ENCODE measurements at regions not wholly inside any gene's neighbourhood (a gene's known extent, or its start where the extent isn't known, plus 50 kb on each side); places are given as distances from the start of the nearest gene placed in this dataset.

DNA sequence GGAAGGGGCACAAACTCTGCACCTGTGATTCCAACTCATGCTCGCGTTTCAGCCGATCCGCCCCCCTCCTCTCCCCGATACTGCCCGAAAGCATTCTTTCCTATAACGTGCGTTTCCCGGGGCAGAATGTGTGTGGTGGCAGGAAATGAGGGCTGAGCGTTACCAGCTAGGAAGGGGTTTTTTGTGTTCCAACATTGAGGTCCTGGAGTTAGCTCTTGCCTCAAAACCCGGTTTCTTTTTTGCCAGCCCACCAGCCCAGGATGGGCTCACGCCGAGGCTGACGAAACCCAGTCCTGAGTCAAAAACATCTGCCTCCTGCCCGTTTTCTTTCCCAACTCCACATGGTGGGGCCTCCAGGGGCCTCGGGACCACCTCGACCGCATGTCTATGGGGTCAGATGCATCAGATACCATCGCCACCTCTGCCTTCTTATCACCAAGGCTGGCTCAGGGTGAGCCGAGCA lies 113.7 kb upstream of the COPS8 start:
- DNase-seq (ENCODE audit: low spot score), result no peak

DNA sequence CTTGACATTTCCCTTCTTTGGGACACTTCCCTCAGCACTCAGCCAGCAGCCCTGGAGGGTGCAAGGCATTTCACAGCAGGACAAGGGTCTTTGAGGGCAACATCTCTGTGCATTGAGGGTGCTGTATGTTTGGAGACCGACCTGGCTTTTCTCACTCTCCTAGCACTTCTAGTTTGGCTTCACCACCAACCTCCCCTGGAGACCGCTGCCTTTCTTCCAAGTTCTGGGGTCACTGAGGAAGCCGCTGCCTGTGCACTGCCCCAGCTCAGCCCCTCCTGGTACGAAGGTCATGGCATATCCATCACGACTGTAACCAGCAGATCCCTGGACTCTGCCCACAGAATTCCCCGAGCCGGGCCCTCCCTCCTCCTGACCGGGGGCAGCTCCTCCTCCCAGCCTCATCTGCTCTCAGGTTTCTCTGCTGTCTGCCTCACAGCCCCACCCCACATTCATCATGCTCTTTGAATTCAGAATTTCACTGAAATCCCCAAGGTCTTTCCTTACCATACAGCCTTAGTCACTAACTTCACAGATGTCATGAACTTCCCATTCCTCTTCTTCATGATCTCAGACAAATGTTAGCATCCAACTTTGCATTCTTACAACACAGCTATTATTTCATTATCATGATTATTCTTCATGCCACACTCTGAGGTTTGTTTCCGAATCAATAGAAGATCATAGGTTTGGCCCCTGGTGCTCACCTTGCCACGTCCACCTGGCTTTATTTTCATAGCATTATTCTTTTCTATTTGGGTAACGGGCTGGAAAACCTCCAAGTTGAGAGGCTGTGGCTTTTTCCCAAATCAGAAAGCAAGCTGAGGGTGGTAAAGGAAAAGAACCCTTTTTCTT lies 113.0 kb upstream of the COPS8 start:
- peak; percentile 42 for DNase-seq (ENCODE audit: low spot score)

DNA sequence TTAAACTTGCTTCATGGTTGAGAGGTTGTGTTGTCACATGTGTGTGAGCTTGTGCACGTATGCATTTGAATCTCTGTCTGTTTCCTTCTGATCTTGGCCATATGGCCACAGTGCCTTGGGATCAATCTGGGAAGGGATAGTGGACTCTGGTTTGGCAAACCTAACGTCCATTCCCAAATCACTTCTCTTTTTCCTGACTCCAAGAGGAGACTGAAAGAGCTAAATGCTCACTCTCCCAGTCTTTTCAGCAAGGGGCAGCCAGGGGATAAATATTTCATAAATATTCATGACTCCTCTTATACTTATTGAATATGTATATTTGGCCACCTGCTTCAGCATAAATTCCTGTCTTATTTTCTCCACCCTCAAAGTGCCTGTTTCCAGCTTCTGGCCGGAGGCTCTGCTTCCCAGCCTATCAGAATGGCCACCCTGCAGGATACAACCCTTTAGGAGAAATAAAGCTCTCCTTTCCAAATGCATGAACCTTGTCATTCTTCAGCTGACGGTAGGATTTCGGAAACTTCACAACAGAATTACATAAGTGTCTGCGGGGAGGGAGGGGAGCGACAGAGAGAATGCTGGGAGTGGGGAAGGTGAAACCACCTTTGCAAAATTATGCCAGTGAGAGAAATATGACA lies 112.2 kb upstream of the COPS8 start:
- DNase-seq (ENCODE audit: low spot score), result no peak

DNA sequence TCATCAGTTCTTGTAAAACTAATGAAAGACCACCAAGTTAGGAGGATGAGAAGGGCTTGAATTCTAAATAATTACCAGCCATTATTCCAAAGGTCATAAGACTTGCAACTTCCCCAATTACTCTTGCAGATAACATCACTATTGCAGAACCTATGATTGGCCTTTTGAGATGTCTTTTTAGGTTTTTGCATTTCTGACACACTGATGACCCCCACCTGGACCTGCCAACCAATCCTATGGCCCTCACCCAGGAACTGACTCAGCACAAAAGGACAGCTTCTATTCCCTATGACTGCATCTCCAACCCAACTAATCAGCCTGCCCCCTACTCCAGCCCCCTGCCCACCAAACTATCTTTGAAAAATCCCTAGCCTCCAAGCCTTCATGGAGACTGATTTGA lies 111.5 kb upstream of the COPS8 start:
- no peak for DNase-seq (ENCODE audit: low spot score)

DNA sequence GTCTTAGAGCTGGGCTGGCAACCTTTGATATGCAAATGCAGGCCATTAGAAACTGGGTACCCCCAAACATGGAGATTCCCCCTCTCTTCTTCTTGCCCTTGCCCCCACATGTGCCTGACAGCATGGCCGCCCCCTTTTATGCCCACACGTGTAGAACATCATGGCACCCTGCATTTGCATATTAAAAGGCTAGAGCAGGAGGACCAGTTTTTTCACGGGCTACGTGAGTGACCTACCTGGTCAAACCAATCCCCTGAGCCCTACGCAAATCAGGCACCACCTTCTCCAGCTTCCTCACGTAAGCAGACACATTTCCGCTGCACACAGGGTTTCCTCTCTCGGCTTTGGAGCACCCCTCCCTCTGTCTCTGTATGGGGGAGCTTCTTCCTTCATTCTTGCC lies 110.9 kb upstream of the COPS8 start:
- DNase-seq (ENCODE audit: low spot score), result no peak

DNA sequence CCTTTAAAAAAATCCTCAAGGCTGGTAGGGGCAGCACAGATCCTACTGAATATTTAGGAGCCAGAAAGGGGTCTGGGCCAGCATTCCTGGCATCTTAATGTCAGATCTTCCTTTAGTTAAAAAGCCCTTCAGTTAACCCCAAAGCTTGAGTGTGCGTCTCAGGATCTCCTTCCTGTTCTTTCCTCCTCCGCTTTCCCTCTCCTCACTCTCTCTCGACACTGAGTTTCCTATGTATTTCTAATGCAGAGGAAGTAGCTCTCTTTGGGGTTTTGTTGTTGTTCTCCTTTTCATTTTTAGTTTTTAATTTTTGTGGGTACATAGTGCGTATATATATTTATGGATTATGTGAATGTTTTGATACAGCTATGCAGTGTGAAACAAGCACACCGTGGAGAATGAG lies 109.9 kb upstream of the COPS8 start:
- DNase-seq (ENCODE audit: low spot score), result no peak

DNA sequence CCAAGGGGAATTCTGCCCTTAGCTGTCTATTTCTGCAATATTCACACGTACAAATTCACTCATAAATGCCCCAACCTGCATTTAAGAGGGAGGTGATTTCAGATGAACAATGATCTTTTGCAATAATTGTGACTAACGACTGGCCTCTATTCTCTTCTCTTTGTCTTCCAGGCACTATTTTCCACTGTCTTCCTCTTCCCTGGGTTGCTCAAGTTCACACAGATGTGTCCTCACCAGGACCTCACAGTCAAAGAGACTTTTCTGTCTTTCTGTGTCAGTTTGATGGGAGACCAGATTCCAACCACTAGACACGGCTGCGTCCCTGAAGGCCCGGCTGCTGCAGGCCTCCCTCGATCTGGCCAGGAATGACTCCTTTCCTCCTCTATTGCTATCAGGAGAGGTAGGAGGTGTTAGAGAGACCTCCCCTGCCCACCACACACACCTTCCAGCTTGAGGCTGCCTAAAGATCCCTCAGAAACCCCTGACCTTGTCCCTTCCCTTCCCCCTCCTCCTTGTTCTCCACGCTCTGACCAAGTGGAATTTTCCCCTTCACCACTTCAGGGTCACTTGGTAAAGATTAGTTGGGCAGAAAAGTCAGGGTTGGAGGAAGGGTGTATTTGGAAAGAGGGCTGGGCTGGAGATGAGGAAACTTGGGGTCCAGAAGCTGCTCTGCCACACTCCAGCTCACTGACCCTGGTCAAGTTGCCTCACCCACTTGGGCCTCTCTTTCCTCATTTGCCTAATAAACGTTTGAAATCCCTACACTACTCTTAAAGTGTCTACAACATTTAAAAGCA lies 109.2 kb upstream of the COPS8 start:
- no peak for DNase-seq (ENCODE audit: low spot score)

DNA sequence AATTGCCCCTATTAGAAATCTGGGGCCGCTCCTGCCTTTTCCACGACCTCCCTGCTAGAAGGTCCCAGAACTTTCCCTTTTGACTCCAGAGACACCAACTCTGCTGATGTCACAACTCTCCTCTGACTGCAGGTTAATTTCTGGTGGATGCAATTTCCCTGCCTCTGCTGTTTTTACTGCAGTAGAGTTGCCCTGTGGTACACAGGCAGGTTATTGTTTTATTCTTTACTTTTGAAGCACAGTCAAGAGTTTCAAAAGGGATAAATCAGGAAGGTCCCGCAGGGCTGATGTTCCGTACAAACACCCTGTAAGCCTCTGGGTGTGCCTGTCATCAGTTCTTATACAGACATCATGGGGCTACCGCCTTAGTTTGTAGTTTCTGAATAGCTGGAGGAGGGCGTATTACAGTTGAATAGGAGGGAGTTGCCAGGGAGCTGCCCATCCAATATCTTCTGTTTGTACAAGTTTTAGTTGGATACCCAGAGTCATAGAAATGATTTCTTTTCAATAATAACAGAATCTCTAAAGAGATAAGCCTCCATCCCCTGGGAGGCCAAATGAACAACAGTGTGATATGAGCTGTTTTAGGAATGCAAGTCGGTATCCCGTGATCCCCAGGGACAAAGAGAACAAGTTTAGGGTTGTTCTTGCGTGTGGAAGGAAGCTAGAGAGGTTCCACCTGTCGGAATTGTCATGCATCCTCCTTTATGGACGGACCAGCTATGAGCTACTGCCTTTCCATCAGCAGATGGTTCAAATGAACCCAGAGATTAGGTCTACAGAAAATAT lies 108.4 kb upstream of the COPS8 start:
- DNase-seq (ENCODE audit: low spot score), result no peak

DNA sequence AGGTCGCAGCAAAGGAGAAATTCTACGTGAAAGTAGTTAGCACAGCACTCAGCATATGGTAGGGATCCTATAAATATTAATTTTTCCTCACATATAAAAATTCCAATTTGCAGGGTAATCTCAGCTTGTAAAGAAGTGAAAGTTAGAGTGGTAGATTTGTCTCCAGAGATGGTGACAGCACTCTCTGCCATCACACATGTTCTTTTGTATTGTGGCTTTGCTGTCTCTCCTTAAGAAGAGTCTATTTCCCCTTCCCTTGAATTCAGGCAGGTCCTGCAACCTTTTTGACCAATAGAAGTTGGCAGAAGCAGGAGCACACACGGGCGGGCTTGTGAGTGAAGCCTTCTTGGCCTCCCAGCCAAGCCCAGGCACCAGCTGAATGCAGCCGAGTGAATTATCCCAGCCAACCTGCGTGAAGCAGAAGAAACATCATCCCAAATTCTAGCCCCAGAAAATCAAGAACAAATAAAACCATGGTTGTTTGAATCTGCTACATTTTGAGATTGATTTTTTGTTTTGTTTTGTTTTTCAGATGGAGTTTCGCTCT lies 107.8 kb upstream of the COPS8 start:
- no peak for DNase-seq (ENCODE audit: low spot score)

DNA sequence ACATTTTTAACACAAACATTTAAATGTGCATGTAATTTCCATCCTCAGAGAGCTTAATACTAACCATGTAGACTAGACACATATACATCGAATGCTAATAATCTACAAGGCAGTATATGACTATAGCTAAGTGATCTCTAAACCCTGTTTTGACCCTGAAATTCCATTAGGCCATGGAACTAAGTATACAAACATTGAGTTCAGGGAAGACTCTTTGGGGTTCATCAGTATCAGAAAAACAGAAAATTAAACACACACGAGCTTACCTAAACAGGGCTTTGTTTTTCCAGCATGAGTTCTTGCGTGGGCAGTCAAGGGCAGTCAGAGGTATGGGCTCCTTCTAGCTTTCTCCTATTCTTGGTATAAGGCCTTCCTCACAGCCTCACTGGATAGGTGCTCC lies 106.0 kb upstream of the COPS8 start:
- DNase-seq (ENCODE audit: low spot score), result no peak

DNA sequence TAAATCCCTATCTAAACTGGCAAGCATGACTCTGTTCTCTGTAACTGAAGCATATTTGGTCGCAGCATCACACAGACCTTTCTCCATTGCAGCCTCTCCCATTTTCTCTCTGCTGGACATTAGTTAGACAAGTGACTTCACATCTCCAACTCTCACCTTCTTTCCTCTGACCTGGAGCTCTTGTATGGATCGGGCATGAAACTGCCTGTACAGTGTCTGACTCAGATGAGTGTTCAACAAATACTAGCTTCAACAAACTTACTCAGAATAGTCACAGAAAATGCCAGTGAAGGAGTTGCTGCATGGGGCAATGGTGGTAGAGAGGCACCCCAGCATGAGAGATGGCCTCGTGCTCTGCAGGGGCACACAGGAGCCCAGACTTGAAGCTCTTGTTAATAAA lies 104.7 kb upstream of the COPS8 start:
- no peak for DNase-seq (ENCODE audit: low spot score)

DNA sequence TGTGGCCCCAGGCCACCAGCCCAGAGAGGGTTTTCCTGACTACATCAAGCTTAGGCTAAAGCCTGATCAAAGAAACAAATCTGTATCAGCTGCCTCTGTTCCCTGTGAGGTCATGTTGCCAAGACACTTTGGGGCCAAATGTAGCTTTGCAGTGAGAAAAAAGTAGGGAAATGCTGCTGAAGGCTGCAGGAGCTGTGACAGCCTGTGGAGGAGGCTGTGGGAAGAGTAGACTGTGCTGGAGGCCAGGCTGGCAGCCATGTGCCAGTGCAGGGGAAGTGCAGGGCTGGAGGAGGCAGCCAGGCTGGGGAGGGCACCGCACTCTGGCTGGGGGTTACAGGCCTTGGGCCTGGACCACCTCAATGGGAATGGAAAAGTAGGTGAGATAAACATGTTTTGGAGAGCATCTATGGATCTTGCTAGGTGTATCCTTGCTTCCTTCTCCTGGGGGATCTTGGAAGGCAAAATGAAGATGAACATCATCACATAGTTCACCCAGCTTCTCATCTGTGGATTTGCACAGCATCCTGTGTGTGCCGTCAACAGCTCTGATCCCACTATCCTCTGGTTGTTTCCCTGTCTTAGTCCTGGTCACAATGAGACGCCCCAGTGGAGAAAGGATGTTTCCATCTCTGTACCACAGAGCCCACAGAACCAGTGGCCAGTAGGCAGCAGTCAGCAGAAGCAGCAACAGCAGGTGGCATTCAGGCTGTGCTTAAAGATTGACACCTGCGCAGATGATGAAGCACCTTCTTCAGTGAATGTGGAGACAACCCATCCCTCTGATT lies 103.8 kb upstream of the COPS8 start:
- no peak for DNase-seq (ENCODE audit: low spot score)

DNA sequence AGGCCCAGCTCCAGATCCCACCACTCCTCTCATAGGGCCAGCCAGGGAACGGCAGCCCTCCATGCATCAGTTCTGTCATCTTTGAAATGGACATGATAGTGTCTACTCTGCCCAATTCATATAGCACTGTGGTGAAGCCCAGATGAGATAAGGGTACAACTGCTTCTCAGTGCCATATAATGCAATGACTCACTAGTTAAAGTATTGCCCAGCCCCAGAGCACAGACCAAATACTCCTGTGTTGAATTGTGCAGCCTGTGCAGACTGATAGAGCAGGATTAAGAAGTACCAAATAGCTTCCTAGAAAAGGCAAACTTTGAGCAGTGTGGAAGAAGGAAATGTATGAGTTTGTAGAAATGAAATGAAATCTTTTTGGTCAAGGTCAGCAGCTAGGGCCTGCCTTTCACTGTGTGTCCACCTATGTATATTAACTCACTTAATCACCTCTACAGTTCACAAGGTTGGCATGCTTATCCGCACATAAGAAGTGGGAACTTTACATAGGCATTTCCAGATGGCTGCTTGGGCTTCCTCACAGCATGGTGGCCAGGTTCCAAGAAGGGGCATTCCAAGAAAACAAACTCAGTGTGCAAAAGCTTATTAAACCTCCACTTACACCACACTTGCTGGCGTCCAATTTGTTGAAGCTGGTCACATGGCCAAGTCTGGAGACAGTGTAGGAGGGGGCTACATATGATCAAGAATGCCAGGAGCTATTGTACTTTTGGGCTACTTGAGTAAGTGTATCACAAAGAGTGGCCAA lies 102.8 kb upstream of the COPS8 start:
- no peak for DNase-seq (ENCODE audit: low spot score)

DNA sequence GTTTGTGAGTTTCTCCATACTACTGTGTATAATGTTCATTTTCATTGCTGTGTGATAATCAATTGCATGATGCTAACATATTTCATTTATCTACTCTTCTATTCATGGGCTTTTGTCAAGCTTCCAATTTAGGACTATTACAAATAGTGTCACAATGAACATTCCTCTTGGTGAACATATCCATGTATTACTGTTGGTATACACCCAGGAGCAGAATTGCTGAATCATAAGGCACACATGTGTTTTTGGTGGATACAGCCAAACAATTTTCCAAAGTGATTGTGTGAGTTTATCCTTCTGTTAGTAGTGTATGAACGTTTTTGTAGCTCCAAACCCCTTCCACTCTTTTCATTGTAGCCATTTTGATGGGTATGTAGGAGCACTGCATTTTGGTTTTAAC lies 101.6 kb upstream of the COPS8 start:
- DNase-seq (ENCODE audit: low spot score), result no peak

DNA sequence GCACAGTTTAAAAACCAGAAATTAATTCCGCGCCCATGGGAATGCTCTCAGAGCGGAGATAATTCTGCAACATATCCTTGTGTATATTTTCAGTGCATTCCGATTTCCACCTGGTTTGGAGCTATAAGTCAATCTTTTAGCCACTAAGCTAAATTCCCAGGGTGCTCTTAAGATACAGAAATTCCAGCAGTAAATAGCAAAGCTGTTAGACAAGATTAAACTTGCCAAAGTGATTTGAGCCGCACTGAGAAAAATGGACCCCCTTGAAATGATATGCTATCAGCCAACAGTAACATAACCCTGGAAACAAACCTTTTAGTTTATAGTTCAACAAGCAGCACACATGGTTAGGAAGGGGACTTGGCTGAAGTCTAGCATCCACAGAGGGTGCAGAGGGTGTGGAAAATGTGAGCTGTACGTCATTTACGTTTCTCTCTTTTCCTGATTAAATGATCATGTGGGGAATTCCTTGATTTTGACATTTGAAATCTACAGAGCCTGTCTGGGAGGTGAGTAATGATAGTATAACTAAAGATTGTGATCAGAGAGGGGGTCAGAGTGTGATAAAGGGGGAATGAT lies 99.8 kb upstream of the COPS8 start:
- DNase-seq (ENCODE audit: low spot score), result no peak

DNA sequence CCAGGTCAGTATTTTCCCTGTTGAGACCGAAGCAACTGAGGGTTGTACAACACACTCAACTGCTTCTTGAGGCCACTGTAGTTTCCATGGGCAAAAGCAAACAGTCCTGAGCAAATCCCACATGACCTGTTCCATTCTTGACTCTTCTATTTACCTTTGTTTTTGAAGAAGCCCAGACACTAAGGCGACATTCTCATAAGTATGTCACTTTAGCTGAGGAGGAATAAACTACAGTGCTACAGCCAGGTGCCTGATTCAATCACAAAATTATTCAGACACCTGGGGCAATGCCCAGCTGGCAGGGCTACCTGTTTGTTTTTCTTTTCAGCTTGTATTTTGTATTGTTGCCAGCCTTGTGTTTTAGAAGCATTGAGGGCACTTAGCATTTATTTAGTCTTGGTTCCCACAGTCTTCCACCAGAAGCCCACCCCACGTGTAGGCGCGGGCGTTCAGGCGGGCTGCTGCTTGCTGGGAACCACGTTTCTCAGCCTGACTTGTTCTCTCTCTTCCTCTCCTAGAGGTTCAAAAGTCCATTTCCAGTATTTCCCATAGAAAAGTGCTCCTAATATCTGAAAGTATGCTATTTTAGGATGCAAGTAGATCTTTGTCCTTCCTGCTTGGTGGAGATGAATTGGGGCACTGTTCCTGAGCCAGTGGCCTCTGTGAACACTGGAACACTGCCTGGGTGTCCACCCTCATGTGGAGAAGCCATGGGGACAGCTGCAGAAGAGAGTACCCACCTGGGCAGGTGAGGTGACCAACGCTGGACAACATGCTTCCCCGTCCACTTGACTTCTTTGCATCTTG lies 99.0 kb upstream of the COPS8 start:
- no peak for DNase-seq (ENCODE audit: low spot score)

DNA sequence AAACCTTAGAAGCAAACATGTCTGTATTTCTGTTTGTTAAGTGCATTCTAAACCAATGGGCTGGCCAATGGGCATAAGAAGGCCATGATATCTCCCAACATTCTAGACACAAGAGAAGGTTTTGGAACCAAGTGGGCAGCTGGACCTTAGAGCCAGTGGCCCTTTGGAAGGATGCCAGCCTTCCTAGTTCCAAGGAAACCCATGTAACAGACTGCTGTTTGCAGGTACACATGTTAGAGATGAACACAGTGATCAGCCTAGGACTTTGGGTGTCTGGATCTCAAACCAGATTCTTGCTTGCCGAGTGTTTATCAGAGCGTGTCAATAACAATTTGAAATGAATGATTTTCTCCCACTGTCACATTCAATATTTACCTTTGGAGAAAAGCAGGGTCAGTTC lies 97.5 kb upstream of the COPS8 start:
- DNase-seq (ENCODE audit: low spot score), result no peak

DNA sequence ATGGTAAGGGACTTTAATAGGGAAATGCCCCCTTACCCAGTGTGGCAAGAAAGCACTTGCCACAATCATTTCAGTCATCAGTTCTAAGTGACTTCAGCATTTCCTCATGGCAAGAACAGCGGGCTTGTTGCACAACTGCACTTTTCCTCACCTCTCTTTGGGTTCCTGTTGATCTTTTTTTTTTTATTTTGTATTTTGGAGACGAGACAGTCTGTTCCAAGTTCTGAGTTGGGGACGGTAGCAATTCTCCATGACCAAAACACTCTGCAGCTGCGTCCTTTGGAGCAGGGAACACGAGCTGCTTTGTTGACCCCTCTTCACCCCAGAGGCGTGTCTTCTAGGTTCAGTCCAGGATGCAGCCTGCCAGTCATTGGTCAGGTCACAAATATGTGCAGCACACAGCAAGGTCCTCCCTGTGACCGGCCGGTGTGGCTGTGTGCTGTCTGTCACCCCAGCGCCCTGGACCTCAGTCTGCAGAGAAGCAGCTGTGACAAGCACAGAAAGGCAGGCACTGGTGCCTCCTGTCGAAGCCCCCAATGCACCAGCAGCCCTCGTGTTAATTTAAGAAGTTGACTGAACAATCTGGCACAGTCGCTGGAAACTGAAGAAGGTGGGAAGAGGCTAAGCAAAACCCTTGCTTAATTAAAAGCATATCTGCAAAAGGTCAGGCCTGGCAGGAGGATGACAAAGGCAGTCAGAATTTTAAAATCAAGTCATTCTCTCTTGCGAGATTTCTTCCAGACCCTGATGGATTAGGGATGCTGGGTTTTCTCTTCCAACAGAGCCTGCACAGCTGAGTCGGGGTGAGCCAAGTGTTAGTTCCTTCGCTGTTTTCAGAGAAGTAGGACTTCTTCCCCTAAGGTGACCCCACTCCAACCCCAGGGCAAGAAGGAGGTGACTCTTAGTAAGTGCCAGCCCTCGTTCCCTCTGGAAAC lies 96.7 kb upstream of the COPS8 start:
- DNase-seq (ENCODE audit: low spot score), result peak; percentile 47

Measured in HuH-7.5 (cell line).